OCI-LY3 (cell line): ENCODE measurements at regions not wholly inside any gene's neighbourhood (a gene's known extent, or its start where the extent isn't known, plus 50 kb on each side); places are given as distances from the start of the nearest gene placed in this dataset.

ENCODE experiments used
- H2AFZ ChIP-seq: fragments of 200-600, 300-600 bp; shearing (Covaris generic); 2 replicates; pipeline ENCODE4 v1.6.0; 2014; ENCODE audit warnings: antibody characterized with exemption, low read depth, low read length
- H3K27ac ChIP-seq: fragments of 200-600, 300-600 bp; sonication (generic); 2 replicates; pipeline ENCODE4 v1.5.1; 2014; ENCODE audit warnings: mild to moderate bottlenecking, low read length, moderate library complexity, mixed read lengths
- H3K27me3 ChIP-seq: fragments of 200-600, 300-600 bp; sonication (generic); 2 replicates; pipeline ENCODE4 v1.6.1; 2014; ENCODE audit warnings: low read depth, low read length, mixed read lengths
- H3K36me3 ChIP-seq: fragments of 200-600, 300-600 bp; sonication (generic); replicated peaks from 2 replicates; pipeline ENCODE3; 2014; ENCODE audit warnings: low read depth, low read length, mixed read lengths
- H3K4me1 ChIP-seq: fragments of 300-600, 200-600 bp; sonication (generic); 2 replicates; pipeline ENCODE4 v1.6.1; 2014; ENCODE audit warnings: low read length, mixed read lengths
- H3K4me2 ChIP-seq: fragments of 200-600, 300-600 bp; sonication (generic); 2 replicates; pipeline ENCODE4 v1.6.1; 2014; ENCODE audit warnings: low read length, mixed read lengths
- H3K4me3 ChIP-seq: fragments of 300-600, 200-600 bp; sonication (generic); 2 replicates; pipeline ENCODE4 v1.5.1; 2014; ENCODE audit warnings: antibody characterized with exemption, mild to moderate bottlenecking, low read length, moderate library complexity
- H3K79me2 ChIP-seq: fragments of 300-600, 200-600 bp; shearing (Covaris generic); 2 replicates; pipeline ENCODE4 v1.6.1; 2014; ENCODE audit warnings: mild to moderate bottlenecking, low read length, mixed read lengths
- H3K9ac ChIP-seq: fragments of 300-600, 200-600 bp; shearing (Covaris generic); 2 replicates; pipeline ENCODE4 v1.6.0; 2014; ENCODE audit warnings: mild to moderate bottlenecking, low read length, moderate library complexity
- H3K9me3 ChIP-seq: fragments of 200-600, 300-600 bp; shearing (Covaris generic); 2 replicates; pipeline ENCODE4 v1.6.1; 2014; ENCODE audit warnings: low read length, mixed read lengths; ENCODE audit not compliant: insufficient read depth
- H4K20me1 ChIP-seq: fragments of 200-600, 300-600 bp; sonication (generic); 2 replicates; pipeline ENCODE4 v1.6.1; 2016; ENCODE audit warnings: low read length, mixed read lengths; ENCODE audit not compliant: insufficient read depth
- CTCF ChIP-seq: fragments of 200-600, 300-600 bp; sonication (generic); IDR thresholded peaks from 2 replicates; pipeline ENCODE4 v1.5.1; 2014; ENCODE audit warnings: antibody characterized with exemption, low read length, low read depth
- EZH2phosphoT487 ChIP-seq: fragments of 200-600 bp; shearing (Covaris generic); IDR thresholded peaks from 2 replicates; pipeline ENCODE4 v1.6.1; 2018; ENCODE audit warnings: antibody characterized with exemption, mixed run types, low read depth

GRCh38 chr3:80275120-80275519 is 507.3 kb upstream of the ROBO1 start:
- Histone ChIP-seq H3K4me1 (no peaks in the 10 kb centered on the region), H3K9ac (no peak overlapping the region), H3K27ac (no peak overlapping the region), H2AFZ (no peak overlapping the region), H3K36me3 (no peaks in the 10 kb centered on the region), H3K4me3 (no peak overlapping the region), H3K79me2 (no peaks in the 10 kb centered on the region), H3K9me3 (no peaks in the 10 kb centered on the region), H3K27me3 (no peaks in the 10 kb centered on the region), H3K4me2 (no peak overlapping the region), H4K20me1 (no peaks in the 10 kb centered on the region)
- no peak for TF ChIP-seq EZH2phosphoT487
- TF ChIP-seq CTCF: no peak

GRCh38 chr3:80263260-80263659 is 495.5 kb upstream of the ROBO1 start:
- H3K4me3 ChIP-seq: no peak overlapping the region
- H3K27ac ChIP-seq: no peak overlapping the region
- no peaks in the 10 kb centered on the region for H4K20me1 ChIP-seq
- no peaks in the 10 kb centered on the region for H3K9me3 ChIP-seq
- no peak overlapping the region for H3K4me2 ChIP-seq
- H2AFZ ChIP-seq: no peak overlapping the region
- no peaks in the 10 kb centered on the region for H3K79me2 ChIP-seq
- no peak overlapping the region for H3K9ac ChIP-seq
- no peaks in the 10 kb centered on the region for H3K4me1 ChIP-seq
- no peaks in the 10 kb centered on the region for H3K27me3 ChIP-seq
- TF ChIP-seq CTCF (no peak), EZH2phosphoT487 (no peak)
- no peaks in the 10 kb centered on the region for H3K36me3 ChIP-seq

- H4K20me1 ChIP-seq: no peaks in the 10 kb centered on the region
- H3K4me2 ChIP-seq: no peak overlapping the region
- no peak overlapping the region for H3K27ac ChIP-seq
- no peaks in the 10 kb centered on the region for H3K36me3 ChIP-seq
- no peaks in the 10 kb centered on the region for H3K9me3 ChIP-seq
- no peak overlapping the region for H3K9ac ChIP-seq
- TF ChIP-seq CTCF (no peak), EZH2phosphoT487 (no peak)
- H3K27me3 ChIP-seq: no peaks in the 10 kb centered on the region
- H3K79me2 ChIP-seq: no peaks in the 10 kb centered on the region
- H3K4me3 ChIP-seq: no peak overlapping the region
- H2AFZ ChIP-seq: no peak overlapping the region
- no peaks in the 10 kb centered on the region for H3K4me1 ChIP-seq
Measured at GRCh38 chr3:80261082-80261481, 493.3 kb upstream of the ROBO1 start.

GRCh38 chr3:80259736-80260135 is 491.9 kb upstream of the ROBO1 start:
- Histone ChIP-seq H4K20me1 (no peaks in the 10 kb centered on the region), H3K4me1 (no peaks in the 10 kb centered on the region)

More at GRCh38 chr3:80259736-80260135, 491.9 kb upstream of the ROBO1 start:
- Histone ChIP-seq H3K4me2 (no peak overlapping the region), H3K27ac (no peak overlapping the region), H3K9ac (no peak overlapping the region), H3K9me3 (no peaks in the 10 kb centered on the region), H2AFZ (peak overlapping the region; percentile 37), H3K36me3 (no peaks in the 10 kb centered on the region), H3K4me3 (no peak overlapping the region), H3K27me3 (no peaks in the 10 kb centered on the region), H3K79me2 (no peaks in the 10 kb centered on the region)
- TF ChIP-seq EZH2phosphoT487 (no peak), CTCF (no peak)
